ENCODE measurements at regions not wholly inside any gene's neighbourhood (a gene's known extent, or its start where the extent isn't known, plus 50 kb on each side); places are given as distances from the start of the nearest gene placed in this dataset.
A peak's percentile ranks its signal among the peaks of the same experiment; 100 is the strongest.

GRCh38 chr9:107807183-107807582 is 317.6 kb upstream of the KLF4 start:
- Histone ChIP-seq H3K36me3 (no peaks in the 10 kb centered on the region), H3K27ac (no peak overlapping the region), H3K9me3 (no peaks in the 10 kb centered on the region), H3K4me3 (no peak overlapping the region), H3K27me3 (no peaks in the 10 kb centered on the region), H3K4me1 (no peaks in the 10 kb centered on the region)
- TF ChIP-seq CTCF (IDR thresholded peaks at IDR 0.05), result no peak
- DNase-seq (ENCODE audit: low spot score), result no peak

GRCh38 chr9:107805201-107805600 is 315.6 kb upstream of the KLF4 start:
- DNase-seq (ENCODE audit: low spot score), result no peak
- Histone ChIP-seq H3K4me1 (no peaks in the 10 kb centered on the region), H3K36me3 (no peaks in the 10 kb centered on the region), H3K27ac (no peak overlapping the region), H3K27me3 (no peaks in the 10 kb centered on the region), H3K9me3 (no peaks in the 10 kb centered on the region), H3K4me3 (no peak overlapping the region)
- no peak for TF ChIP-seq CTCF (IDR thresholded peaks at IDR 0.05)

- Histone ChIP-seq H3K9me3 (no peaks in the 10 kb centered on the region), H3K4me3 (no peak overlapping the region), H3K27ac (no peak overlapping the region), H3K27me3 (no peaks in the 10 kb centered on the region), H3K4me1 (no peaks in the 10 kb centered on the region), H3K36me3 (no peaks in the 10 kb centered on the region)
- TF ChIP-seq CTCF (IDR thresholded peaks at IDR 0.05), result no peak
- DNase-seq (ENCODE audit: low spot score), result no peak
These were observed 304.7 kb upstream of the KLF4 start for GRCh38 chr9:107794259-107794658.

GRCh38 chr9:107793541-107793940 is 304.0 kb upstream of the KLF4 start:
- Histone ChIP-seq H3K27me3 (no peaks in the 10 kb centered on the region), H3K4me3 (no peak overlapping the region), H3K27ac (no peak overlapping the region), H3K9me3 (no peaks in the 10 kb centered on the region), H3K4me1 (no peaks in the 10 kb centered on the region), H3K36me3 (no peaks in the 10 kb centered on the region)
- TF ChIP-seq CTCF (IDR thresholded peaks at IDR 0.05), result no peak
- peak; percentile 0 for DNase-seq (ENCODE audit: low spot score)

- no peak for TF ChIP-seq CTCF (IDR thresholded peaks at IDR 0.05)
- no peaks in the 10 kb centered on the region for H3K27me3 ChIP-seq
- H3K9me3 ChIP-seq, result no peaks in the 10 kb centered on the region
These were observed 303.0 kb upstream of the KLF4 start for GRCh38 chr9:107792596-107792995.

GRCh38 chr9:107792006-107792405 is 302.4 kb upstream of the KLF4 start:
- TF ChIP-seq CTCF (IDR thresholded peaks at IDR 0.05), result no peak
- no peak overlapping the region for H3K4me3 ChIP-seq
- H3K27ac ChIP-seq, result no peak overlapping the region
- H3K36me3 ChIP-seq, result no peaks in the 10 kb centered on the region
- no peak for DNase-seq (ENCODE audit: low spot score)
- H3K4me1 ChIP-seq, result no peaks in the 10 kb centered on the region
- H3K27me3 ChIP-seq, result no peaks in the 10 kb centered on the region
- no peaks in the 10 kb centered on the region for H3K9me3 ChIP-seq

More at GRCh38 chr9:107792596-107792995, 303.0 kb upstream of the KLF4 start:
- Histone ChIP-seq H3K4me1 (no peaks in the 10 kb centered on the region), H3K36me3 (no peaks in the 10 kb centered on the region), H3K4me3 (no peak overlapping the region), H3K27ac (no peak overlapping the region)
- no peak for DNase-seq (ENCODE audit: low spot score)
